ENCODE measurements at regions not wholly inside any gene's neighbourhood (a gene's known extent, or its start where the extent isn't known, plus 50 kb on each side); places are given as distances from the start of the nearest gene placed in this dataset.

DNA sequence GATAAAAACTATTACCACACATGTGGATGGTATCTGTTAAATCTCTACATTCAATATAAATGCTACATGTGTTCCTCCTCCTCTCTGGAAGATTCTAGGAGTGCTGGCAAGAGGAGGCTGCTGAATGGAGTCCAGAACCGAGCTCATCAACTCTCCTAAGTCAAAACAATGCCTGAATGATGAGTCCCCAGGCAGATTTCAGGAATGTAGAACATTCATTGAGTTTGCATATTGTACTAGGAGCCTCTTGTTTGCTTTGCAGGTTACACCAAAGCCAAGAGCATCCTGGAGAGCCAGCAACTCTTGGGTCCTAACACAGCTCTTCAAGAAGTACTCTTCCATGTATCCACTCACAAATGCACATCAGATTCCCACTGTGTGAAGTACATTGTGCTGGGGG, 117.6 kb upstream of the UST start:
- TF ChIP-seq, protein P1, sequence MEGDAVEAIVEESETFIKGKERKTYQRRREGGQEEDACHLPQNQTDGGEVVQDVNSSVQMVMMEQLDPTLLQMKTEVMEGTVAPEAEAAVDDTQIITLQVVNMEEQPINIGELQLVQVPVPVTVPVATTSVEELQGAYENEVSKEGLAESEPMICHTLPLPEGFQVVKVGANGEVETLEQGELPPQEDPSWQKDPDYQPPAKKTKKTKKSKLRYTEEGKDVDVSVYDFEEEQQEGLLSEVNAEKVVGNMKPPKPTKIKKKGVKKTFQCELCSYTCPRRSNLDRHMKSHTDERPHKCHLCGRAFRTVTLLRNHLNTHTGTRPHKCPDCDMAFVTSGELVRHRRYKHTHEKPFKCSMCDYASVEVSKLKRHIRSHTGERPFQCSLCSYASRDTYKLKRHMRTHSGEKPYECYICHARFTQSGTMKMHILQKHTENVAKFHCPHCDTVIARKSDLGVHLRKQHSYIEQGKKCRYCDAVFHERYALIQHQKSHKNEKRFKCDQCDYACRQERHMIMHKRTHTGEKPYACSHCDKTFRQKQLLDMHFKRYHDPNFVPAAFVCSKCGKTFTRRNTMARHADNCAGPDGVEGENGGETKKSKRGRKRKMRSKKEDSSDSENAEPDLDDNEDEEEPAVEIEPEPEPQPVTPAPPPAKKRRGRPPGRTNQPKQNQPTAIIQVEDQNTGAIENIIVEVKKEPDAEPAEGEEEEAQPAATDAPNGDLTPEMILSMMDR (IDR thresholded peaks at IDR 0.05) = no peak
- TF ChIP-seq POLR2A (IDR thresholded peaks at IDR 0.05) = no peak

Data from thyroid gland (tissue), 4 donors.